ENCODE measurements at regions not wholly inside any gene's neighbourhood (a gene's known extent, or its start where the extent isn't known, plus 50 kb on each side); places are given as distances from the start of the nearest gene placed in this dataset.
A peak's percentile ranks its signal among the peaks of the same experiment; 100 is the strongest.
"Not testable (repeated sequence)": the region's sequence is repeated elsewhere in the genome, so short reads cannot be mapped to it uniquely, and the experiment has no call there.

- not testable (repeated sequence) for H3K9me3 Mint-ChIP-seq (ENCODE audit: low read depth); H3K4me3 Mint-ChIP-seq; H3K27ac Mint-ChIP-seq; H3K4me1 Mint-ChIP-seq (ENCODE audit: low read depth); H3K27me3 Mint-ChIP-seq; H3K36me3 Mint-ChIP-seq
These were observed 131.1 kb downstream of the SRGAP2 start for GRCh38 chr1:206334481-206334880.

DNA sequence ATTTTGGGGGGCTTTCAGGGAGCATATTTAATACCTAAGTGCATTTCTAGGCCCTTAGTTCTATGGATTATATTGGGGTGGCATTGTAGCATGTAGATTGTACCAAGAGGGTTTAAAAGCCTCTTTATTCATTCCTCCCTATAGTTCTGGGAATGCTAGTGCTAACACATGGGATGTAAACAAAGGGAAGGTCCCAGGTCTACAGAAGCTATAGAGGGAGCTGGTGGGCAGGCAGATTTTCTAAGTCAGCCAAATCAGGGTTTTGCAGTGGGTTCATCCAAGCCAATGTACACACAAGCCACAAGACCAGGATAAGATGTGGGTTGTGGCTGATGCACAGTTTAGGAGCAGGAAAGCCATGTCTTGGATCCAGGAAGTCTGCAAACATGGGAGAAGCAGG is 131.8 kb downstream of the SRGAP2 start:
- not testable (repeated sequence) for H3K9me3 Mint-ChIP-seq (ENCODE audit: low read depth); H3K4me3 Mint-ChIP-seq; H3K27me3 Mint-ChIP-seq; H3K4me1 Mint-ChIP-seq (ENCODE audit: low read depth); H3K27ac Mint-ChIP-seq; H3K36me3 Mint-ChIP-seq

- H3K9me3 Mint-ChIP-seq (ENCODE audit: low read depth); H3K27ac Mint-ChIP-seq: not testable (repeated sequence)
These were observed 132.8 kb downstream of the SRGAP2 start for GRCh38 chr1:206335875-206336846.

GRCh38 chr1:206337024-206337423 is 133.3 kb upstream of the IKBKE start:
- not testable (repeated sequence) for H3K27ac Mint-ChIP-seq; H3K27me3 Mint-ChIP-seq; H3K9me3 Mint-ChIP-seq (ENCODE audit: low read depth); H3K36me3 Mint-ChIP-seq; H3K4me3 Mint-ChIP-seq; H3K4me1 Mint-ChIP-seq (ENCODE audit: low read depth)

More at GRCh38 chr1:206335875-206336846, 132.8 kb downstream of the SRGAP2 start:
- not testable (repeated sequence) for H3K4me1 Mint-ChIP-seq (ENCODE audit: low read depth); H3K27me3 Mint-ChIP-seq; H3K4me3 Mint-ChIP-seq; H3K36me3 Mint-ChIP-seq

DNA sequence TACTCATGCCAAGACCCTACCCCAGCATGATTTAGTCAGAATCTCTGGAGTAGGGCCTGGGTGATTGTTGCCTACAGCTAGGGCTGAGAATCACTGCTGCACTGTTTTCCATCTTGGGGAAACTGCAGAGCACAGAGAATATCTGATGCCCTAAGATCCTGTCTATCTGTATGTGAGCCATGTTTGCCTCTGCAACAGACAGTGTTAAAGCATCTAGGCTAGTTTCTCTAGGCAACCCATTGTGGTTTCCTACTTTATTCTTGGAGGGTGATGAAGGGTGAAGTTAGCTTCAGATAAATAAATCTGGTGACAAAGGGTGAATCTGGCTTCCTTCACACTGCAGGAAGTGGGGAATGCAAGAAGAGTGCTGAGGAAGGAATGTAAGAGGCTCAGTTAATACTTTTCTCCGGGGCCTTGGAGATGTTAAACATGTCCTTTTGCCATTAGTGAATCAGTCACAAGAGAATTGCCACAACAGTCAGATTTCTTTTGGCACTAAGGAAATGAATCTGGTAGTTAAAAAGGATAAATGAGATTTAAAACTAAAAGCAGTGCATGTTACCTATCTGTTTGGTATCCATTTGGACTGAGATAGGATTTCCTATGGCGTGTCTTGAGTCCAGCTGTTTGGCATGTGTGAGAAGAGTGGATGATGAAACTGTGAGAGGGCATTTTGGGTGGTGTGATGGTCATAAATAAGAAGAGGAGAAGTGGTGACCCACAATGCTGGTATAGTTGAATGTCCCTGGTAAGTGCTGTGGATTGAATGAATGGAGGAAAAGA is 119.6 kb upstream of the IKBKE start:
- not testable (repeated sequence) for H3K4me1 Mint-ChIP-seq (ENCODE audit: low read depth); H3K4me3 Mint-ChIP-seq; H3K27me3 Mint-ChIP-seq; H3K9me3 Mint-ChIP-seq (ENCODE audit: low read depth); H3K36me3 Mint-ChIP-seq; H3K27ac Mint-ChIP-seq

- H3K4me1 Mint-ChIP-seq (ENCODE audit: low read depth); H3K27ac Mint-ChIP-seq; H3K27me3 Mint-ChIP-seq; H3K36me3 Mint-ChIP-seq; H3K4me3 Mint-ChIP-seq; H3K9me3 Mint-ChIP-seq (ENCODE audit: low read depth): not testable (repeated sequence)
These were observed 118.8 kb upstream of the IKBKE start for GRCh38 chr1:206351276-206352052.

DNA sequence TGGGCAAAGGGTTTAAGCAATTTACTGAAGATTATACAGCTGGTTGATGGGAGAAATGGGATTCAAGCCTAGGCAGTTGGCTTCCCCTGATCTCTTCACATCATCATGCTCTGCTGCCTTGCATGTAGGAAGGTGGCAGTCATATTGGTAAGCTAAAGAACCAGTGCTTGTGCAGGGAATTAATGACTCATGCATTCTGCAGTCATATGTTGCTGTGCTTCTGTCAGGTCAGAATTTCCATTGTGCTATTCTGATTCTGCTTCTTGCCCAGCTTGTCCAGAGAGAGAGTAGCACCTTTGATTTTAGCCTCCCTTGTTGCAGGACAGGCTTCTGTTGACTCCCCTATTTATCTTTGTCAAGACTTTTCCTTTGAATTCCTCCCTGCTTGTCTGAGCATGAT is 114.0 kb upstream of the IKBKE start:
- H3K27me3 Mint-ChIP-seq; H3K4me3 Mint-ChIP-seq; H3K36me3 Mint-ChIP-seq; H3K9me3 Mint-ChIP-seq (ENCODE audit: low read depth); H3K4me1 Mint-ChIP-seq (ENCODE audit: low read depth): not testable (repeated sequence)
- H3K27ac Mint-ChIP-seq = peak overlapping the region; percentile 61

DNA sequence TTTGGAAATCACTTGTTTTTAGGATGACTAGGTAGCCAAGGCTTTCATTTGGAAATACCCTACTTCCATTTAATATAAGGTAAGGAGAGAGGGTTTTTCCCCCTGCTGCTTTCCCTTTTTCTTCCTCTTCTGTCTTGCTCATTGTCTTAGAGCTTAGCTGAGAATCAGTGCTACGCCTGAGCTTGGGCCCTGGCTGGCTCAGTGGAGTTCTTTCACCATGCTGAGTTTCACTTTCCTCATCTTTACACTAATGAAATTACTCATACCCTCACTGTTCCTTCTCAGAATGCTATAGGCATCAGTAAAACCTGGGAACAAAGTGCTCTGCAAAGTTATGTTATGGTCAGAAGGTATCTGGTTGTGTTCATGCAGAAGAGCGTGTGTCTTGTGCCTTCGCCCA is 112.3 kb upstream of the IKBKE start:
- not testable (repeated sequence) for H3K4me1 Mint-ChIP-seq (ENCODE audit: low read depth); H3K27me3 Mint-ChIP-seq; H3K36me3 Mint-ChIP-seq; H3K9me3 Mint-ChIP-seq (ENCODE audit: low read depth)
- Mint-ChIP-seq H3K4me3 (peak overlapping the region; percentile 53), H3K27ac (peak overlapping the region; percentile 68)

DNA sequence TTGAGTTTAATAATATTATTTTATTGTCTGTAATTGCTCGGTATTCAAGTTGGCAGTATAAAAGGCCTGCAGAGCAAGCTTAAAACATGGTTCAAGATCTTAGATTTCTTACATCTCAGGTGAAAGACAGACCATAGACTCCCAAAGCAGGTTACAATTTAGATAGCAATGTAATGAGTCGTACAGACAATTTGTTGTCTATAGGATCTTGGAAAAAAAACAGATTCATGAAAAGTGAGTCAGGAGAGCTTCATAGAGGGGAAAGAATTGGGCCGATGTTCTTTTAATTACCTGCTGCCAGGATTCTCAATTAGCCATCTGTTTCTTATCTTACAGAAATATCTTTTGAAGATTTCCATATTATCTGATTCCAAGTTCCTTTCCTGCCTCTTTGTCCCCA is 111.5 kb upstream of the IKBKE start:
- not testable (repeated sequence) for H3K27ac Mint-ChIP-seq; H3K27me3 Mint-ChIP-seq; H3K9me3 Mint-ChIP-seq (ENCODE audit: low read depth); H3K36me3 Mint-ChIP-seq; H3K4me3 Mint-ChIP-seq
- H3K4me1 Mint-ChIP-seq (ENCODE audit: low read depth) = peaks cover 12% of the 10 kb centered on the region

GRCh38 chr1:206359377-206359776 is 110.9 kb upstream of the IKBKE start:
- H3K9me3 Mint-ChIP-seq (ENCODE audit: low read depth); H3K36me3 Mint-ChIP-seq; H3K27me3 Mint-ChIP-seq; H3K4me3 Mint-ChIP-seq; H3K27ac Mint-ChIP-seq: not testable (repeated sequence)
- H3K4me1 Mint-ChIP-seq (ENCODE audit: low read depth) = peaks cover 13% of the 10 kb centered on the region

DNA sequence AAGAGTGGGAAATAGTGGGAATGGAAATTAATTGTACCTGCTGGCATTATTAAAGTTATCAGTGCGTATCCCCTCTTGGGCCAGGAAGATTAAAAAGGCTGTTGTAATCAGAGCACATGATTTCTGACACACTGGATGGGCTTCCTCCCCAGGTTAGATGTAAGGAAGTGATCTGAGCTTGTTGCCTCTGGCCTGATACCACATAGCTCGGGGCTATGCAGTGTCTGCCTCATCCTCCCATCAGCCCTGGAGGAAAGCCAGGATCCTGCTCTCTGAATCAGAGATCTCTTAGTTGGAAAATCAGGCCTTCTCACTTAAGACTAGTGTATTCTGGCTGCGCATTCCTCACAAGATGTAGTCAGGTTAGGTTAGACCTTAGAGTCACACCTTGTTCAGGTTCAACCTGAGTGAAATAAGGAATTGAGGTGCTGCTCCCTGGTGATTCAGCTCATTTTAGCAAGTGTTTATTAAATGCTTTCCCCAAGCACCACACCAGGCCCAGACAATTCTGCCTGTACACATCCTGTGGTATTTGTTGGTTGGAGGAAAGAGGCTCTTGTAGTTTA is 108.2 kb upstream of the IKBKE start:
- not testable (repeated sequence) for H3K27ac Mint-ChIP-seq; H3K36me3 Mint-ChIP-seq; H3K4me1 Mint-ChIP-seq (ENCODE audit: low read depth); H3K9me3 Mint-ChIP-seq (ENCODE audit: low read depth); H3K27me3 Mint-ChIP-seq; H3K4me3 Mint-ChIP-seq

DNA sequence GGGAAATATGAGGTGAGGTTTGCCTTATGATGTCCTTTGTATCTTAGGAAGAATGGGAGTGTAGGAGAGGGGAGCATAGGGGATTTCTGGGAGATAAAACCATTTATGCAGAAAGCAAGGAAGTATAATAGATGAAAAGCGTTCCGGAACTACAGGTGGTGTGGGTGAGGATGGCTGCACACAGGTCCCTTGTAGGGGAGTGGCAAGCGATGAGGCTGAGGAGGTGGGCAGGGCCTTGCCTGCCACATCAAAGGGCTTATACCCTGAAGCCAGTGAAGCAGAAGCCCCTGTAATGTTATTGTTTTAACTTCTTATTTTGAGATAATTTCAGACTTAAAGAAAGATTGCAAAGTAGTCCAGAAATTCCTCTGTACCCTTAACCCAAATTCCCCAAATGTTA is 107.3 kb upstream of the IKBKE start:
- H3K4me3 Mint-ChIP-seq, H3K36me3 Mint-ChIP-seq: not testable (repeated sequence)
- H3K27ac Mint-ChIP-seq = peak overlapping the region; percentile 8

GRCh38 chr1:206365271-206365670 is 105.0 kb upstream of the IKBKE start:
- H3K4me3 Mint-ChIP-seq, H3K36me3 Mint-ChIP-seq: not testable (repeated sequence)

More for the DNA sequence above, 107.3 kb upstream of the IKBKE start:
- H3K4me1 Mint-ChIP-seq (ENCODE audit: low read depth); H3K9me3 Mint-ChIP-seq (ENCODE audit: low read depth); H3K27me3 Mint-ChIP-seq: not testable (repeated sequence)

GRCh38 chr1:206366131-206366530 is 104.1 kb upstream of the IKBKE start:
- not testable (repeated sequence) for H3K27me3 Mint-ChIP-seq; H3K36me3 Mint-ChIP-seq; H3K27ac Mint-ChIP-seq; H3K4me1 Mint-ChIP-seq (ENCODE audit: low read depth); H3K9me3 Mint-ChIP-seq (ENCODE audit: low read depth); H3K4me3 Mint-ChIP-seq

More at GRCh38 chr1:206365271-206365670, 105.0 kb upstream of the IKBKE start:
- H3K27ac Mint-ChIP-seq; H3K9me3 Mint-ChIP-seq (ENCODE audit: low read depth); H3K4me1 Mint-ChIP-seq (ENCODE audit: low read depth); H3K27me3 Mint-ChIP-seq: not testable (repeated sequence)

DNA sequence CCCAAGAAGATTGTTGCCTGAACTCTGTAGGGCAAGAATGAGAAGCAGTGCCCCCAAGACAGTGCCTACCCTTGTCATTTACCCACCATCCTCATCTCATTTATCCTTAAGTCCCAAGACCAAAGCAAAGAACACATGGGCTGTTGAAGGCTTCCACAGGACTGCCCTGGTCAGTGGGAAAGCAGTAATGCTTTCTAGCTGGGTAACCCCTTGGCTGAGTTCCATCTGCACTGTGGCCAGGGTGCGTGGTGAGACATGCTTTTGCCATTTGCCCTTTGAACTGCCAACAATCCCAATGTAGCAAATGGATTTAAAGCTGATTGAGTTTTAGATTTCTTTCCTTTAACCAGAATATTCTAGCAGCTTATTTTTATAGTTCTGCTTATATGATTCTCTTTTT is 103.5 kb upstream of the IKBKE start:
- not testable (repeated sequence) for H3K9me3 Mint-ChIP-seq (ENCODE audit: low read depth); H3K4me3 Mint-ChIP-seq; H3K27me3 Mint-ChIP-seq; H3K4me1 Mint-ChIP-seq (ENCODE audit: low read depth); H3K27ac Mint-ChIP-seq; H3K36me3 Mint-ChIP-seq
